ENCODE measurements at regions not wholly inside any gene's neighbourhood (a gene's known extent, or its start where the extent isn't known, plus 50 kb on each side); places are given as distances from the start of the nearest gene placed in this dataset.

DNA sequence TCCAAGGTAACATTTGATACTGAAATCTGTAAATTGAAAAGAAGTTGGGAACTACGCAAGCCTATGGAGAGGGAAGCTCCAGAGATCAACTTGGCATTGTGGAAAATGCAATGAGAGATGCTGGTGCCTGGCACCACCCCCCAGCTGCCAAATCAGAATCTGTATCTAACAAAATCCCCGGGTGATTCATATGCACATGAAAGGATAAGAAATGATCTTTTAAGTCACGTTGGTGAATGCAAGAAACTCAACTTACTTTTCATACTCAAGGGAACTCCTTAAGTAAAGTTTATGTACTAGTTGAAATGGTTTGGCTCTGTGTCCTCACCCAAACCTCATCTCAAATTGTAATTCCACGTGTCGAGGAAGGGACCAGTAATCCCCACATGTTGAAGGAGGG, 158.5 kb upstream of the MYO16 start:
- 0% methylated on average over 5 of the region's 5 CpGs for WGBS (ENCODE audit: low lambda C conversion rate)
- no peaks in the 10 kb centered on the region for H4K20me1 ChIP-seq (ENCODE audit: insufficient read depth, low read length)
- TF ChIP-seq AKAP8 (CRISPR knock-in tag; IDR thresholded peaks at IDR 0.05) = no peak
- no peak overlapping the region for H2AFZ ChIP-seq (ENCODE audit: low read length)
- H3K79me2 ChIP-seq (ENCODE audit: insufficient read depth, low read length) = no peaks in the 10 kb centered on the region
- H3K9ac ChIP-seq (ENCODE audit: insufficient read depth, low read depth, low read length) = no peak overlapping the region
- no peaks in the 10 kb centered on the region; a peak in 1 of 5 replicates for H3K27me3 ChIP-seq (ENCODE audit: control insufficient read depth in 1 of 2, insufficient read depth in 2 of 2, low read length in 2 of 2)
- ChIA-PET POLR2A (no interaction called here), CTCF (ENCODE audit: low intra/inter-chr PET ratio, low total read pairs) (no interaction called here)
- no TSS peak for BruUV-seq (replicated peaks)
- no peaks in the 10 kb centered on the region for H3K4me1 ChIP-seq (ENCODE audit: insufficient read depth, low read length)
- in situ Hi-C loops (cut with HindIII; ENCODE audit: extremely low pct_ligation_motif_present, low pct_unique_long_range_greater_than_20kb) = no loop called here
- FAIRE-seq (no peak), ATAC-seq (no peak), DNase-seq (ENCODE audit: low spot score) (no peak)
- H3K27ac ChIP-seq (ENCODE audit: extremely low read length, insufficient read depth, low read length) = no peak overlapping the region
- H3K9me3 ChIP-seq (ENCODE audit: low read length) = peaks cover 39% of the 10 kb centered on the region
- H3K36me3 ChIP-seq (replicated peaks in 1 of 2; ENCODE audit: control insufficient read depth in 1 of 2, insufficient read depth in 2 of 2, low read length in 2 of 2) = no peaks in the 10 kb centered on the region
- no peak overlapping the region for H3K4me2 ChIP-seq (ENCODE audit: low read depth, low read length)
- no peak overlapping the region for H3K4me3 ChIP-seq (replicated peaks in 1 of 3; ENCODE audit: insufficient read depth in 1 of 3, low read depth in 2 of 3, low read length in 3 of 3)
- intact Hi-C loops (cut with micrococcal nuclease; ENCODE audit: unreplicated experiment) = no loop called here

GRCh38 chr13:108475181-108475580, 154.2 kb upstream of the MYO16 start:
- DNase-seq (ENCODE audit: low spot score) = no peak
- ChIA-PET CTCF (ENCODE audit: low intra/inter-chr PET ratio, low total read pairs) (no interaction called here), POLR2A (no interaction called here)
- no peak overlapping the region for H3K4me2 ChIP-seq (ENCODE audit: low read depth, low read length)
- H2AFZ ChIP-seq (ENCODE audit: low read length) = no peak overlapping the region
- H3K4me1 ChIP-seq (ENCODE audit: insufficient read depth, low read length) = no peaks in the 10 kb centered on the region
- no peaks in the 10 kb centered on the region for H3K36me3 ChIP-seq (replicated peaks in 1 of 2; ENCODE audit: control insufficient read depth in 1 of 2, insufficient read depth in 2 of 2, low read length in 2 of 2)
- H3K9ac ChIP-seq (ENCODE audit: insufficient read depth, low read depth, low read length) = no peak overlapping the region
- in situ Hi-C loops (cut with HindIII; ENCODE audit: extremely low pct_ligation_motif_present, low pct_unique_long_range_greater_than_20kb) (no loop called here), intact Hi-C loops (cut with micrococcal nuclease; ENCODE audit: unreplicated experiment) (no loop called here)
- 2% methylated on average over 2 of the region's 2 CpGs for WGBS (ENCODE audit: low lambda C conversion rate)
- no peak overlapping the region for H3K27ac ChIP-seq (ENCODE audit: extremely low read length, insufficient read depth, low read length)
- H3K79me2 ChIP-seq (ENCODE audit: insufficient read depth, low read length) = no peaks in the 10 kb centered on the region
- H3K9me3 ChIP-seq (ENCODE audit: low read length) = peaks cover 29% of the 10 kb centered on the region
- no peaks in the 10 kb centered on the region; a peak in 1 of 5 replicates for H3K27me3 ChIP-seq (ENCODE audit: control insufficient read depth in 1 of 2, insufficient read depth in 2 of 2, low read length in 2 of 2)
- TF ChIP-seq MAFF (IDR thresholded peaks at IDR 0.05; ENCODE audit: low read depth, low read length) (peak; percentile 88), UBTF (CRISPR knock-in tag; IDR thresholded peaks at IDR 0.05) (no peak), U2AF2 (IDR thresholded peaks at IDR 0.05; ENCODE audit: low read depth, low read length) (no peak), ZFP36 (IDR thresholded peaks at IDR 0.05; ENCODE audit: borderline replicate concordance, low read depth, low read length, partially characterized antibody) (no peak), SNAPC2 (CRISPR knock-in tag; IDR thresholded peaks at IDR 0.05) (no peak), ZNF30 (CRISPR knock-in tag; IDR thresholded peaks at IDR 0.05) (no peak), ZNF562 (CRISPR knock-in tag; IDR thresholded peaks at IDR 0.05; ENCODE audit: borderline replicate concordance) (no peak), ZNF570 (CRISPR knock-in tag; IDR thresholded peaks at IDR 0.05; ENCODE audit: borderline replicate concordance) (no peak), ZSCAN21 (CRISPR knock-in tag; IDR thresholded peaks at IDR 0.05; ENCODE audit: borderline replicate concordance) (no peak), MAFK (conservative IDR thresholded peaks at IDR 0.05 in 1 of 2, IDR thresholded peaks at IDR 0.05 in 1 of 2; ENCODE audit: low read length in 2 of 2) (peak; percentile 87 to 93), ZNF549 (CRISPR knock-in tag; IDR thresholded peaks at IDR 0.05) (no peak)
- no TSS peak for BruUV-seq (replicated peaks)
- no peak overlapping the region for H3K4me3 ChIP-seq (replicated peaks in 1 of 3; ENCODE audit: insufficient read depth in 1 of 3, low read depth in 2 of 3, low read length in 3 of 3)
- no peak for FAIRE-seq
- no peak for ATAC-seq
- H4K20me1 ChIP-seq (ENCODE audit: insufficient read depth, low read length) = no peaks in the 10 kb centered on the region
